Nephron (organoid): ENCODE measurements at regions not wholly inside any gene's neighbourhood (a gene's known extent, or its start where the extent isn't known, plus 50 kb on each side); places are given as distances from the start of the nearest gene placed in this dataset.

Source experiments
- H3K27ac Mint-ChIP-seq, 3 experiments: 2 replicates each; pipeline ENCODE4 v1.8.0; 2020; ENCODE audit warnings: mixed read lengths in 3 of 3, mild to moderate bottlenecking in 2 of 3, moderate library complexity in 1 of 3
- H3K27me3 Mint-ChIP-seq: 2 replicates; pipeline ENCODE4 v1.8.0; 2021; ENCODE audit warnings: low read depth, mild to moderate bottlenecking, moderate library complexity, mixed read lengths
- H3K36me3 Mint-ChIP-seq: 2 replicates; pipeline ENCODE4 v1.8.0; 2020; ENCODE audit warnings: low read depth, mixed read lengths
- H3K4me1 Mint-ChIP-seq: 2 replicates; pipeline ENCODE4 v1.8.0; 2020; ENCODE audit warnings: mixed read lengths
- H3K4me3 Mint-ChIP-seq, 3 experiments: 2 replicates each; pipeline ENCODE4 v1.8.0; 2020; ENCODE audit warnings: mild to moderate bottlenecking in 3 of 3, mixed read lengths in 3 of 3, moderate library complexity in 2 of 3
- H3K9me3 Mint-ChIP-seq: 2 replicates; pipeline ENCODE4 v1.8.0; 2020; ENCODE audit warnings: mixed read lengths
- CTCF ChIP-seq, 3 experiments: fragments of 200-600 bp; sonication (generic); IDR thresholded peaks; one replicate each; pipeline ENCODE4 v1.5.0; 2021; ENCODE audit warnings: antibody characterized with exemption in 3 of 3; ENCODE audit not compliant: unreplicated experiment in 3 of 3

- H3K36me3 Mint-ChIP-seq: no peaks in the 10 kb centered on the region
- peaks cover 4% of the 10 kb centered on the region for H3K27me3 Mint-ChIP-seq
- H3K27ac Mint-ChIP-seq: no peak overlapping the region
- TF ChIP-seq CTCF (IDR thresholded peaks at IDR 0.05; ENCODE audit: unreplicated experiment in 3 of 3): no peak
- peaks cover 11% of the 10 kb centered on the region for H3K9me3 Mint-ChIP-seq
- no peak overlapping the region for H3K4me3 Mint-ChIP-seq
- peaks cover 6% of the 10 kb centered on the region for H3K4me1 Mint-ChIP-seq
Measured at GRCh38 chr17:65405563-65405962, 155.9 kb downstream of the AXIN2 start.

DNA sequence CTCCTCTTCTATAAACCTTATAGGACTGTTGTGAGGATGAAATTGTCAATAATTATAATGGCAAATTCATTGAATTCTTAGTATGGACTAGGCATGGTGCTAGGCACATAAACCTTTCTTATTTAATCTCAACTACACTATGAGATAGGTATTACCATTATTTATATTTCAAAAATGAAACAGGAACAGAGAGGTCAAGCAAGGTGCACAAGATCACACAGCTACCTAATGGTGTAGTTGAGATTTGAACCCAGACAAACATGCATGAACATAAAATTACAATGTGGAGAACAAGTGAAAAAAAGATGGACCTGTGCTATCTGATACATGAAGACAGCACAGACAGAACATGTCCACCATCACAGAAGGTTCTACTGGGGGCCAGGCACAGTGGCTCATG is 156.7 kb downstream of the AXIN2 start:
- H3K27ac Mint-ChIP-seq: no peak overlapping the region
- H3K9me3 Mint-ChIP-seq: peaks cover 8% of the 10 kb centered on the region
- peaks cover 7% of the 10 kb centered on the region for H3K27me3 Mint-ChIP-seq
- no peaks in the 10 kb centered on the region for H3K36me3 Mint-ChIP-seq
- no peak overlapping the region for H3K4me3 Mint-ChIP-seq
- no peak for TF ChIP-seq CTCF (IDR thresholded peaks at IDR 0.05; ENCODE audit: unreplicated experiment in 3 of 3)
- peaks cover 6% of the 10 kb centered on the region for H3K4me1 Mint-ChIP-seq

DNA sequence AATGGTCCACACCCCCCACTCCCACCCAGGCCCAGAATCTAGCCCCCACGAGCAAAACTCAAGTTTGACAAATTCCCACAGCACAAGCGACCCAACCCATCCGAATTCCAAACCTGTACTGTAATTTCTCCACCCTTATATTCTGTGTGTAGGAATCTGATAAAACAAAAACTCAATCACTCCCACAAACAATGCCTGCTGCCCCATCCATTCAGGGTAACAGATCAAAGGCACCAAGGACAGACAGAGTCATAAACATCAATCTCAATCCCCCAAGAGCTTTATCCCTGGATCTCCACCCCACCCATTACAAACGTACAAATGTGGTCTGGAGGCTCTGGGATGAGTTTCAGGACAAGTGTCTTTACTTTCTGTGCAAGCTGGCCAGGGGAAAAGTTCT is 157.8 kb downstream of the AXIN2 start:
- Mint-ChIP-seq H3K27ac (peak overlapping the region in 1 of 3 experiments; percentile 8), H3K4me3 (peak overlapping the region in 1 of 3 experiments; percentile 4), H3K36me3 (no peaks in the 10 kb centered on the region), H3K4me1 (peaks cover 6% of the 10 kb centered on the region), H3K9me3 (peaks cover 4% of the 10 kb centered on the region), H3K27me3 (peaks cover 7% of the 10 kb centered on the region)
- no peak for TF ChIP-seq CTCF (IDR thresholded peaks at IDR 0.05; ENCODE audit: unreplicated experiment in 3 of 3)

DNA sequence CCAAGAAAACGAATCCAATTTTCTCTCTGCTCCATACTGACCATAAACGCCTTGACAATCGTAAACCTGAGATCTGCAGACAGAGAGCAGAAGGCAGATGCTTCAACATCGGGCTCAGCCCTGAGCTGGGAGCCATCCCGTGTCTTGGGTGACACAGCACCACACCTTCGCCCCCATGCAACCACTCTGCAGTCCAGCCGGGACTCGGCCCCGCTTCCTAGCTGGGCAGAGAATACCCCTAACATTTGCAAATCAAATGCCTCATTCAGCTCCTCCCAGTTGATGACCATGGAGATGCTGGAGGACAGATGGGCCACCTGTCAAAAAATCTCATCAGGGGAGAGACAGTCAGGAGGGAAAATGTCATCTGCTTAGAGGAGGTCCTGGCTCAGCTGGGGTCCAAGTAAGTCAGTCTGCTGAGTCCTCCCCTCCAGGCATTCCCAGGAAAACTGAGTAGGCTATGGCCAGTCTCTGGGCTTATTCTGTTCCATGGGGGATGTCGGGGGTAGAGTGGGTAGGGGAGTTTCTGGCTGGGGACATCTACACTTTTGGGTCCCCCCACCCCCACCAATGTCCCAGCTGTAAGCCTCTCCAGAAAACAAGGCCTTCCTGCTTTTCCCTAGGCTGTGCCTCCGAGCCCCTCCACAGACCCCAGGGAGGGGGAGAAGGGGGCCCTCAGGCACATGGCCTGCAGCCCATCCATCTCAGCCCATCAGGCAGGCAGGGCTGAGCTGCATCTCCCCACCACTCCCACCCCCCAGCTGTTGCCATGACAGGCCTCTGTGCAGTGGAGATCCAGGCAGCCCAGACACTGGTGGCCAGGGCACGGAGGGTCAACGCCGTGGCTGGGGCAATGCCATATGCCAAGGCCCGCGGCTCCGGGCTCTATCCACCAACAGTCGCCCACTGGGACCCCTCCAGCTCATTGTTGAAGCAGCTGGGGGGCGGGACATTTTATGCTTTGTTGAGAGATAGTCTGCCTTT is 158.6 kb downstream of the AXIN2 start:
- Mint-ChIP-seq H3K4me1 (peaks cover 6% of the 10 kb centered on the region), H3K9me3 (peaks cover 4% of the 10 kb centered on the region), H3K27me3 (peaks cover 7% of the 10 kb centered on the region), H3K27ac (no peak overlapping the region), H3K4me3 (no peak overlapping the region), H3K36me3 (no peaks in the 10 kb centered on the region)
- TF ChIP-seq CTCF (IDR thresholded peaks at IDR 0.05; ENCODE audit: unreplicated experiment in 3 of 3): no peak

- Mint-ChIP-seq H3K36me3 (no peaks in the 10 kb centered on the region), H3K4me1 (peaks cover 6% of the 10 kb centered on the region), H3K27ac (no peak overlapping the region), H3K9me3 (peaks cover 4% of the 10 kb centered on the region), H3K4me3 (no peak overlapping the region), H3K27me3 (peaks cover 4% of the 10 kb centered on the region)
- TF ChIP-seq CTCF (IDR thresholded peaks at IDR 0.05; ENCODE audit: unreplicated experiment in 3 of 3): no peak
Measured at GRCh38 chr17:65401561-65401960, 159.9 kb downstream of the AXIN2 start.

DNA sequence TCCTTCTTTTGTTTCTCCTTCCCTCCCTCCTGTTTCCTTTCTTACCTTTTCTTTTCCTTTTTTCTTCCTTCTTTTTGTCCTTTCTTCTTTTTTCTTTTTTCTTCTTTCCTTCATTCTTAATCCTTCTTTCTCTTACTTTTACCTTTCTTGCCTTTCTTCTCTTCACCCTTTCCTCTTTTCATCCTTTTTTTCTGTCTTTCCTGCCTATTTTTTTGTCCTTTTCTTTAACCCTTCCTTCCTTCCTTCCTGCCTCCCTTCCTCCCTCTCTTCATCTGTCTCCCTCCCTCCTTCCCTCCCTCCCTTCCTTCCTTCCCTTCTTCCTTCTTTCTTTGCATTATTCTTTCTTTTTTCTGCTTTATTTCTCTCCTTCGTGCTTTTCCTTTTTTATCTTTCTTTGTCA is 160.7 kb downstream of the AXIN2 start:
- no peak for TF ChIP-seq CTCF (IDR thresholded peaks at IDR 0.05; ENCODE audit: unreplicated experiment in 3 of 3)
- peaks cover 4% of the 10 kb centered on the region for H3K9me3 Mint-ChIP-seq
- no peak overlapping the region for H3K27ac Mint-ChIP-seq
- peaks cover 6% of the 10 kb centered on the region for H3K4me1 Mint-ChIP-seq
- H3K27me3 Mint-ChIP-seq: peaks cover 4% of the 10 kb centered on the region
- H3K4me3 Mint-ChIP-seq: no peak overlapping the region
- no peaks in the 10 kb centered on the region for H3K36me3 Mint-ChIP-seq
